ENCODE measurements at regions not wholly inside any gene's neighbourhood (a gene's known extent, or its start where the extent isn't known, plus 50 kb on each side); places are given as distances from the start of the nearest gene placed in this dataset.
A peak's percentile ranks its signal among the peaks of the same experiment; 100 is the strongest.
"Not testable (repeated sequence)": the region's sequence is repeated elsewhere in the genome, so short reads cannot be mapped to it uniquely, and the experiment has no call there.

- no peak for DNase-seq (ENCODE audit: low read depth)
Measured at GRCh38 chr13:71303144-71303543, 563.9 kb downstream of the DACH1 start.

GRCh38 chr13:71300602-71301001 is 566.4 kb downstream of the DACH1 start:
- no peak for DNase-seq (ENCODE audit: low read depth)

- DNase-seq (ENCODE audit: low read depth) = no peak
Measured at GRCh38 chr13:71291842-71292146, 575.2 kb downstream of the DACH1 start.

DNA sequence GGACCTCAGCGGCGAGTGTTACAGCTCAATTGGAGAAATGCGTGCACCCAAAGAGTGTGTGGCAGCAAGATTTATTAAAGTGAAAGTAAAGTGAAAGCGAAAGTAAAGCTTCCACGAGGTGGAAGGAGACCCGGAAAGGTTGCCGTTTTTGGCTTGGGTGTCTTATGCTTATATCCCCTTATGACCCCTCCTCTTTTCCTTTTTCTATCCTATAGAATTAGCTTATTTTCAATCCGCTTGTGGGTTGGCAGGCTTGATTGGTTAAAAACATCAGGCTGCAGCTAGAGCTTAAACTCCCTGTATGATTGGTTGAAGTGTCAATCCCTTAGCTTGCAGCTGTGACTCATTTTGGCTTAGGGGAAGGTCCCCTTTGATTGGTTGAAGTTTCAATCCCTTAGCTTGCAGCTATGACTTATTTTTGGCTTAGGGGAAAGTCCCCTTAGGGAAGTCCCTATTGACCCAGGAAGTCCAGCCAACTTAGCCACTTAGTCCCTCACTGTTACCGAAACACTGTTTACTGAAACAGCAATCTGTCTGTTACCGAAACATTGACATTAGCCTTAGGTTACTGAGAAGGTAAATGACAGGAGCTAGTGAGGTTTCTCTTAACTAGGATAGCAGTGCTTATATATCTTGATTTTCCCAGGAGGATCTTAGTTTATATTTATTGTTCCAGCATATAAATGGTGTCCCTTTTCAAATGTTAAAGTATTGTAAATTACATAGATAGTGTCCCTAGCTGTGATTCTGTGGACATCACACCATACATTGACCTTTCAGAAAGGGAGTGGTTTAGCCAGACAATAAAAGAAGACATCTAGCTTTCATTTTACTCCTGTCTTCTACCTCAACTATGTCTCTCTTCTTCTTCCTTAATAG is 575.8 kb downstream of the DACH1 start:
- DNase-seq (ENCODE audit: low read depth) = peak; percentile 13

DNA sequence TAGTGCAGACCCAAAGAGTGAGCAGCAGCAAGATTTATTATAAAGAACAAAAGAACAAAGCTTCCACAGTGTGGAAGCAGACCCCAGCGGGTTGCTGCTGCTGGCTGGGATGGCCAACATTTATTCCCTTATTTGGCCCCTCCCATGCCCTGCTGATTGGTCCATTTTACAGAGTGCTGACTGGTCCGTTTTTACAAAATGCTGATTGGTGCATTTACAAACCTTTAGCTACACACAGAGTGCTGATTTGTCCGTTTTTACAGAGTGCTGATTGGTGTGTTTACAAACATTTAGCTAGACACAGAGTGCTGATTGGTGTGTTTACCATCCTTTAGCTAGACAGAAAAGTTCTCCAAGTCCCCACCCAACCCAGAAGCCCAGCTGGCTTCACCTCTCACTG is 577.0 kb downstream of the DACH1 start:
- DNase-seq (ENCODE audit: low read depth) = not testable (repeated sequence)

DNA sequence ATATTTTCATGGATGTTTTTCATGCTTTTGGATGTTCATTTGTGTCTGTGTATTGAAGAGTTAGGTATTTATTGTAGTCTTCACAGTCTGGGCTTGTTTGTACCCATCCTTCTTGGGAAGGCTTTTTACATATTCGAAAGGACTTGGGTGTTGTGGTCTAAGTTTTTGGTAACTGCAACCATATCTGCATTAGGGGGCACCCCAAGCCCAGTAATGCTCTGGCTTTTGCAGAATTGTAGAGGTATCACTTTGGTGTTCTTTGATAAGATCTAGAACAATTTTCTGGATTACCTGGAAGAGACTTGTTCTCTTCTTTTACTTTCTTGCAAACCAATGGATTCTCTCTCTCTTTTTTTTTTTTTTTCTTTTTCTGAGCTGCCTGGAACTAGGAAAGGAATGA is 581.3 kb downstream of the DACH1 start:
- DNase-seq (ENCODE audit: low read depth) = no peak

- no peak for DNase-seq (ENCODE audit: low read depth)
Measured at GRCh38 chr13:71278512-71278911, 588.5 kb downstream of the DACH1 start.

DNA sequence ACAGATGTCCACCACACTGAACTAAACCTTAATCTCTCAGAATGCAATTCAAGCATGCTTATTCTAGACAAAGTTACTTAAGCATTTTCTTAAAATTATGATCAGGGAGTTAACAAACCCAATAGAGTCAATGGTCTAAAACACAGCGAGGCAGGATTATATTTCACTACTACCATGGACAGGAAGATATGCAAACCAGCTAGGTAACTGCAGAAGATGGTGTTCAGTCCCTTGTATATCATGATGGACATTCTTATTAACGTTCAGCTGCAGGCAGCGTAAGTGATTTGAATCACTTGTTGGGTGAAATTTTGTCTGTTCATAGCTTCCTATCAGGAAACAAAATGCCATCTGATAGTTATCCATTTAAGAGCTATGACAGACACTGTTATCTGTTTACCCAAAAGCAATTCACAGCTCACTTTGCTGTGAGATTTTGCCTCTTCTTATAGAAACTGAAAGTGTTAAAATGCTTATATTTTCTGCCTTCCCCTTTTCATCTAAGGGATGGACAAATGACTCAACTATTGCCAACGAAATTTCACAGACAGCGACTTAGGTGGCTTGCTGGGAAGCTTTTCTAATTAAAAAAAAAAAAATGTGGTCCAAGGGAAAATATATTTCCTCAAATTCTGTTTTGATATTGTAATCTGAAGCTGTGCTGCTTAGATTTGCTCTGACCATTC is 591.9 kb downstream of the DACH1 start:
- DNase-seq (ENCODE audit: low read depth) = no peak

- DNase-seq (ENCODE audit: low read depth) = no peak
Measured at GRCh38 chr13:71261256-71261655, 605.7 kb downstream of the DACH1 start.

DNA sequence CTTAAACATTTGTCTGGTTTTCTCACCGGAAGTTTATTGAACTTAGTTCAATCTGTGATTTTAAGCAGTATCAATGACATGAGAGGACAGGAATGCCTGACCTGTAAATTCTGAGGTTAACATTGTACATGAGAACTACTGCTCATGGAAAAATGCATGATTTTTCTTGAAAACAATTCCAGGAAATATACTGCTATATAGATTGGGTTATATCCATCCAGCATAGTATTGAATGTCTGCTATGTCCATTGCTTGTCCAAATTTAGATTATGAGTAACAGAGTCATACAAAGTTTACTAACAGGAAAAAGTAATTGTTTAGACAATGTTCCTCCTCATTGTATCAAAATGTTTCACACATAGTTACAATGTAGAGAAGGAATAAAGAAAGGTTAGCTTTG is 606.8 kb downstream of the DACH1 start:
- DNase-seq (ENCODE audit: low read depth) = no peak

- no peak for DNase-seq (ENCODE audit: low read depth)
Measured at GRCh38 chr13:71255633-71256032, 611.4 kb downstream of the DACH1 start.

DNA sequence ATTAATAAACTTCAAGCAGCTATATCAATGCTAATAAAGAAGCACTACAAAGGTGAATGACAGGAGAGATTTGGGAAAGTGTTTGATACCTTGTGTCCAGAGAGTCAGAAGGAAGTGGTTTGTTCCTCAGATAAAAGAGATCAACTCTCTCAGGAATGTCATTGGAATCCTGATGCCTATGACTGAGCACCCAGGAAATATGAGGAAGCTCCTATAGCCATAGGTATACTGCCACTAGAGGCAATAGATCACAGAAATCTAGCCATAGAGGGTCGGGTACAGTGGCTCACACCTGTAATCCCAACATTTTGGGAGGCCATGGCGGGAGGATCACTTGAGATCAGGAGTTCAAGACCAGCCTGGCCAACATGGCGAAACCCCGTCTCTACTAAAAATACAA is 612.6 kb downstream of the DACH1 start:
- no peak for DNase-seq (ENCODE audit: low read depth)

- DNase-seq (ENCODE audit: low read depth) = no peak
Measured at GRCh38 chr13:71252184-71252704, 614.8 kb downstream of the DACH1 start.

GRCh38 chr13:71251292-71251951 is 615.6 kb downstream of the DACH1 start:
- DNase-seq (ENCODE audit: low read depth) = no peak

GRCh38 chr13:71249011-71249410 is 618.0 kb downstream of the DACH1 start:
- DNase-seq (ENCODE audit: low read depth) = no peak

- DNase-seq (ENCODE audit: low read depth) = no peak
Measured at GRCh38 chr13:71244161-71244560, 622.8 kb downstream of the DACH1 start.

GRCh38 chr13:71242201-71242600 is 624.8 kb downstream of the DACH1 start:
- DNase-seq (ENCODE audit: low read depth) = no peak

DNA sequence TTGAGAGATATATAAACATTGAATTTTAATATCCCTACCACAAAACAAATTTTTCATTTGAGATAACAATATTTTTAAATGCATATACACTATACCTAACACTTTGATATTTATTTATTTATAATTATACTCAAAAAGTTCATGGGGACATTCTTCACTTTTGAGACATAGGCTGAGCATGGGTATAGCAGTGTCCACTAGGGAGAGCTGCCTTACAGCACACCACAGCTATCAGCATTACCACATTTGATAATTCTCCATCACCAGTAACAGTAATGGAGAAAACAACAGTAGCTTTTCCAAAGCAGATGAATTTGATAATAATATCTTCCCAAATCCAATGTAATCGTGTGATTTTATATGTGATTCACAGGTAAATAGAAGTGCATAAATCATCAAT is 626.1 kb downstream of the DACH1 start:
- no peak for DNase-seq (ENCODE audit: low read depth)

DNA sequence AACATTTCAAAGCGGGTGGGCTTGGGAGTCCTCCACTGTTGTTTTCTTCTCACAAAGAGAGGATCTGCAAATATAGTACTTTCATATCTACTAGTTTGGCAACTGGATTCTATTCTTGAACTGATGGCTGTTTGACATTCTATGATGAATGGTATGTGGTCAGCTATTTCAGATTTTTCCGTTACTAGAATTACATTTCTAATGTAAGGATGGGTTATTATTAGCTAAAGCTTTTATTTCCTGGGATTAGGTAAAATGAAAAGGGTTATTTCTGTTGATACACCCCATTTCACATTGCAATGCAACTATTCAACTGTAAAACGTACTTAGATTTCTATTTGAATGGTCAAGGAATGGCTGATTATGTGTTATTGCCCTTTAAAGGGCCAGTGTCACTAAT is 629.7 kb downstream of the DACH1 start:
- no peak for DNase-seq (ENCODE audit: low read depth)

DNA sequence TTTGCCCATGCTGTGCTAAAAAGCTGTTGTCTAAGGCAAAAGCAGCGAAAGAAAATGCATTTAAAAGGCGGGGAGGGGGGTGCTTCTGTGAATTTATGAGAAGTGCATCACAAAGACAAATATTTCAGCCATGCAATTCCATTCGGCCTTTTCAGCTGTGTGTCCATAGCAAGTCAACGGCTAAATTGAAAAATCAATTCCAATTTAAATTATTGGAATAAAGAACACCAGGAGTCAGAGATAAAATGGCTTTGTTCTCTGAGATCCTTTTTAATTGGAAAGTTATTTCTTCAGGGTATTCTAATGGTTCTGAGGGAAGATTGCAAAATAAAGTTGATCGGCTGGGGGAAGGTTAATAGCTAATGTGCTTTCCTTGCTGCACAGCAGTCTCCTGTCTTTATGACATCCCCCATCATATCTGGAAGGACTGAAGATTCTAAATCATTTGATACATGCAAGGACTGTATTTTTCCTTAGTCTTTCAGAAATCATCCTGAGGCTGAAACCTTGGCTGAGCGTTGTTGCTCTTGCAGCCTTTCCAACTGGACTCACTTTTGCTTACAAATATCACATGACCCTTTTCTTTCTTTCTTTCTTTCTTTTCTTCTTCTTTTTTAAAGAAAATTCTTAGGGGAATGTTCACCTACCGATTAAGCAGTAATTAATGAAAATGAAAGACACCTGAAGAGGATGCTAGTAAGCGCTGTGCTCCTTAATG is 647.1 kb downstream of the DACH1 start:
- DNase-seq (ENCODE audit: low read depth) = no peak

GRCh38 chr13:71218960-71219359 is 648.0 kb downstream of the DACH1 start:
- DNase-seq (ENCODE audit: low read depth) = no peak

- no peak for DNase-seq (ENCODE audit: low read depth)
Measured at GRCh38 chr13:71217827-71218226, 649.2 kb downstream of the DACH1 start.

All from stimulated activated CD8-positive, alpha-beta memory T cell treated with anti-CD3 and anti-CD28 coated beads, Interleukin-4, amount 100 ng/mL, for 24 hours (primary cell).